Upper lobe of left lung (tissue), 4 donors: ENCODE measurements at regions not wholly inside any gene's neighbourhood (a gene's known extent, or its start where the extent isn't known, plus 50 kb on each side); places are given as distances from the start of the nearest gene placed in this dataset.
"Not testable (repeated sequence)": the region's sequence is repeated elsewhere in the genome, so short reads cannot be mapped to it uniquely, and the experiment has no call there.

ENCODE experiments used
- POLR2A ChIP-seq, 4 donors: fragments of 450-650 bp; IDR thresholded peaks; one replicate each; pipeline ENCODE4 v1.5.1; 2016 to 2017; ENCODE audit warnings: antibody characterized with exemption in 4 of 4, mild to moderate bottlenecking in 2 of 4
- POLR2AphosphoS5 ChIP-seq, 2 donors: sonication (generic); formaldehyde crosslinking; IDR thresholded peaks; one replicate each; pipeline ENCODE4 v1.5.1; 2017; ENCODE audit warnings: antibody characterized with exemption in 2 of 2
- TF ChIP-seq, protein P1 (sequence below), 6 experiments: fragments of 450-650 bp in 4 of 6; fragments of 200-600 bp in 2 of 6; sonication (generic) in 2 of 6; IDR thresholded peaks; one replicate each; pipeline ENCODE4 v1.5.1; 2016 to 2019; ENCODE audit warnings: antibody characterized with exemption in 6 of 6

DNA sequence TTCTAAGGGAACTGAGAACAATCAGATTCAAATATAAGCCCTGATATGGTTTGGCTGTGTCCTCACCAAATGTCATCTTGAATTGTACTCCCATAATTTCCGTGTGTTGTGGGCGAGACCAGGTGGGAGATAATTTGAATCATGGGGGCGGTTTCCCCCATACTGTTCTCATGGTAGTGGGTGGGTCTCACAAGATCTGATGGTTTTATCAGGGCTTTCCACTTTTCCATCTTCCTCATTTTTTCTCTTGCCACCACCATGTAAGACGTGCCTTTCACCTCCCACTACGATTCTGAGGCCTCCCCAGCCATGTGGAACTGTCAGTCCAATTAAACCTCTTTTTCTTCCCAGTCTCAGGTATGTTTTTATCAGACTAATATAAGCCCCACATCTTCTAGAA is 217.8 kb downstream of the ACKR3 start:
- TF ChIP-seq, protein P1, sequence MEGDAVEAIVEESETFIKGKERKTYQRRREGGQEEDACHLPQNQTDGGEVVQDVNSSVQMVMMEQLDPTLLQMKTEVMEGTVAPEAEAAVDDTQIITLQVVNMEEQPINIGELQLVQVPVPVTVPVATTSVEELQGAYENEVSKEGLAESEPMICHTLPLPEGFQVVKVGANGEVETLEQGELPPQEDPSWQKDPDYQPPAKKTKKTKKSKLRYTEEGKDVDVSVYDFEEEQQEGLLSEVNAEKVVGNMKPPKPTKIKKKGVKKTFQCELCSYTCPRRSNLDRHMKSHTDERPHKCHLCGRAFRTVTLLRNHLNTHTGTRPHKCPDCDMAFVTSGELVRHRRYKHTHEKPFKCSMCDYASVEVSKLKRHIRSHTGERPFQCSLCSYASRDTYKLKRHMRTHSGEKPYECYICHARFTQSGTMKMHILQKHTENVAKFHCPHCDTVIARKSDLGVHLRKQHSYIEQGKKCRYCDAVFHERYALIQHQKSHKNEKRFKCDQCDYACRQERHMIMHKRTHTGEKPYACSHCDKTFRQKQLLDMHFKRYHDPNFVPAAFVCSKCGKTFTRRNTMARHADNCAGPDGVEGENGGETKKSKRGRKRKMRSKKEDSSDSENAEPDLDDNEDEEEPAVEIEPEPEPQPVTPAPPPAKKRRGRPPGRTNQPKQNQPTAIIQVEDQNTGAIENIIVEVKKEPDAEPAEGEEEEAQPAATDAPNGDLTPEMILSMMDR (IDR thresholded peaks at IDR 0.05), result not testable (repeated sequence)
- not testable (repeated sequence) for TF ChIP-seq POLR2A, POLR2AphosphoS5 (IDR thresholded peaks at IDR 0.05)
